Hepatocyte (in vitro differentiated cells): ENCODE measurements at regions not wholly inside any gene's neighbourhood (a gene's known extent, or its start where the extent isn't known, plus 50 kb on each side); places are given as distances from the start of the nearest gene placed in this dataset.

Source experiments
- CTCF ChIP-seq: fragments of 200-600 bp; sonication (generic); IDR thresholded peaks from 2 replicates; pipeline ENCODE4 v1.5.1; 2016; ENCODE audit warnings: antibody characterized with exemption, mild to moderate bottlenecking; ENCODE audit not compliant: poor library complexity
- EZH2 ChIP-seq: fragments of 200-600 bp; sonication (generic); IDR thresholded peaks from 2 replicates; pipeline ENCODE4 v1.6.1; 2016; ENCODE audit warnings: antibody characterized with exemption, mild to moderate bottlenecking, borderline replicate concordance
- EZH2phosphoT487 ChIP-seq: fragments of 200-600 bp; sonication (generic); IDR thresholded peaks from one replicate; pipeline ENCODE4 v1.6.1; 2018; ENCODE audit warnings: antibody characterized with exemption, mild to moderate bottlenecking, low read depth, moderate library complexity; ENCODE audit not compliant: unreplicated experiment, severe bottlenecking

GRCh38 chr2:145106293-145106692 is 586.4 kb upstream of the ZEB2 start:
- no peak for TF ChIP-seq CTCF
- no peak for TF ChIP-seq EZH2
- TF ChIP-seq EZH2phosphoT487, result no peak
